Left lung (tissue), 4 donors: ENCODE measurements at regions not wholly inside any gene's neighbourhood (a gene's known extent, or its start where the extent isn't known, plus 50 kb on each side); places are given as distances from the start of the nearest gene placed in this dataset.

Experiments used
- ATAC-seq: fragments of 200-7000 bp; cut with Tn5 transposase; one replicate; pipeline ENCODE4 v1.9.1; 2020; ENCODE audit warnings: moderate library complexity
- DNase-seq, 4 donors: peaks; one replicate each; pipeline ENCODE4 v3.0.0-alpha.2; 2013 to 2020
- H3K27ac ChIP-seq, 2 donors: fragments of 200-600 bp; sonication (generic) in 1 of 2; one replicate each; pipeline versions ENCODE4 v1.5.0 to v1.8.0; 2020 to 2021
- H3K27me3 ChIP-seq, 2 donors: fragments of 200-600 bp; sonication (generic) in 1 of 2; one replicate each; pipeline versions ENCODE4 v1.5.0 to v1.8.0; 2020 to 2021
- H3K36me3 ChIP-seq, 2 donors: fragments of 200-600 bp; sonication (generic) in 1 of 2; one replicate each; pipeline versions ENCODE4 v1.5.0 to v1.8.0; 2020 to 2021
- H3K4me1 ChIP-seq, 2 donors: fragments of 200-600 bp; one replicate each; pipeline ENCODE4 v1.8.0; 2021
- H3K4me3 ChIP-seq, 2 donors: fragments of 200-600 bp; sonication (generic) in 1 of 2; one replicate each; pipeline versions ENCODE4 v1.5.0 to v1.8.0; 2020 to 2021; ENCODE audit warnings: mild to moderate bottlenecking in 1 of 2
- H3K9me3 ChIP-seq, 2 donors: fragments of 200-600 bp; sonication (generic) in 1 of 2; one replicate each; pipeline versions ENCODE4 v1.5.0 to v1.8.0; 2020 to 2021
- intact Hi-C, 2 donors: fragments of 100-400 bp; cut with DNase I; formaldehyde crosslinking; loops; one replicate each; pipeline versions ENCODE4 v1.11.2 to v1.14.2; 2022
- TF ChIP-seq, protein P1 (sequence below), 2 donors: fragments of 200-600 bp; sonication (generic) in 1 of 2; IDR thresholded peaks; one replicate each; pipeline versions ENCODE4 v1.5.0 to v1.8.0; 2021; ENCODE audit warnings: antibody characterized with exemption in 2 of 2
- donor health status: DM: no; HTN: yes; CAD: no.
- donor health status: DM: no; HTN: no; CAD: no.

DNA sequence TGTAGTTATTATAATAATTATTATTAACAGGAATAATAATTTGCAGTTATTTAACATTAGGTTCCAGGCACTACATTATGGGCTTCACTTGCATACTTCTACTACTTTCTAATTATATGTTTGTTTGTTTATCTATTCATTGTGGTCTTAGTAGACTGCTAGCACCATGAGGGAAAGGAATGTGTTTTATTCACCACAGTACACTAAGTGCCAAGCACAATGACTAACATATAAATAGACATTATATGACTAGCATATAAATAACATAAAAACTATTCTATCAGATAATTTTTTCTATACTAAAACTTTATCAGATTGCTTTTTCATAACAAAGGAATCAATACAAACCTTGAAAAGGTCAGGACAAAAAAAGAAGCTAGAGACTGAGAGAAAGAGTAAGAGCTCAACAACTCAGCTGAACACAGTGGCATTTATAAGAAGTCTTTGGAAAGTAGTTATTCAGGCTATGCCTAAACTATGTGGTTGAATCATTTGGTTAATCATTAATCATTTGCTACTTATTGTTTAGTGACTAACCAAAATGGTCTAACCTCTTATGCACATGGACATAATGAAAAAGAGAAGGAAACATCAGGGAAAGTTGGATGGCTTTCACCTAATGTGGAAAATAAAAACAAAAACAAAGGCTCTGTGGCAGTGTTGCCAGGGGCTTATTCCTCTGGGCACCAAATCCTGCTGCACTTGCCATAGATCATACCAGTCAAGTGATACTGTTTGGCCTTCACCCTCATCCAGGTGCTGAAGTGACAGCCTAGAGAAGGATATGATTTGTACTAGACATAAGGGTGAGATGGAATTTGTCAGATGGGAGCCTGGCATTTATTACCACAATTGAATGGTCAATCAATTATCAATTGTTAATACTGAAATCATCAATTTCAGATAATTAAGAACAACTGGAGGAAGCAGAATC, 174.9 kb downstream of the ETAA1 start:
- peak overlapping the region in 1 of 2 donors; percentile 37 for H3K27ac ChIP-seq
- no peak for DNase-seq
- intact Hi-C loops = no loop called here
- ATAC-seq = peak; percentile 85
- no peak overlapping the region for H3K4me3 ChIP-seq
- peaks cover 0 to 3% of the 10 kb centered on the region in 2 donors for H3K9me3 ChIP-seq
- H3K4me1 ChIP-seq = no peaks in the 10 kb centered on the region
- no peaks in the 10 kb centered on the region for H3K36me3 ChIP-seq
- no peaks in the 10 kb centered on the region for H3K27me3 ChIP-seq
- TF ChIP-seq, protein P1, sequence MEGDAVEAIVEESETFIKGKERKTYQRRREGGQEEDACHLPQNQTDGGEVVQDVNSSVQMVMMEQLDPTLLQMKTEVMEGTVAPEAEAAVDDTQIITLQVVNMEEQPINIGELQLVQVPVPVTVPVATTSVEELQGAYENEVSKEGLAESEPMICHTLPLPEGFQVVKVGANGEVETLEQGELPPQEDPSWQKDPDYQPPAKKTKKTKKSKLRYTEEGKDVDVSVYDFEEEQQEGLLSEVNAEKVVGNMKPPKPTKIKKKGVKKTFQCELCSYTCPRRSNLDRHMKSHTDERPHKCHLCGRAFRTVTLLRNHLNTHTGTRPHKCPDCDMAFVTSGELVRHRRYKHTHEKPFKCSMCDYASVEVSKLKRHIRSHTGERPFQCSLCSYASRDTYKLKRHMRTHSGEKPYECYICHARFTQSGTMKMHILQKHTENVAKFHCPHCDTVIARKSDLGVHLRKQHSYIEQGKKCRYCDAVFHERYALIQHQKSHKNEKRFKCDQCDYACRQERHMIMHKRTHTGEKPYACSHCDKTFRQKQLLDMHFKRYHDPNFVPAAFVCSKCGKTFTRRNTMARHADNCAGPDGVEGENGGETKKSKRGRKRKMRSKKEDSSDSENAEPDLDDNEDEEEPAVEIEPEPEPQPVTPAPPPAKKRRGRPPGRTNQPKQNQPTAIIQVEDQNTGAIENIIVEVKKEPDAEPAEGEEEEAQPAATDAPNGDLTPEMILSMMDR (IDR thresholded peaks at IDR 0.05) = no peak

GRCh38 chr2:67572721-67573435, 175.7 kb downstream of the ETAA1 start:
- H3K27ac ChIP-seq = no peak overlapping the region
- DNase-seq = no peak
- peaks cover 0 to 3% of the 10 kb centered on the region in 2 donors for H3K9me3 ChIP-seq
- no peaks in the 10 kb centered on the region for H3K36me3 ChIP-seq
- TF ChIP-seq, protein P1 (IDR thresholded peaks at IDR 0.05) = no peak
- H3K4me1 ChIP-seq = no peaks in the 10 kb centered on the region
- no peaks in the 10 kb centered on the region for H3K27me3 ChIP-seq
- intact Hi-C loops = no loop called here
- H3K4me3 ChIP-seq = no peak overlapping the region
- ATAC-seq = no peak

- no peaks in the 10 kb centered on the region for H3K36me3 ChIP-seq
- ATAC-seq (no peak), DNase-seq (no peak)
- intact Hi-C loops = no loop called here
- H3K27ac ChIP-seq = no peak overlapping the region
- H3K9me3 ChIP-seq = peaks cover 0 to 3% of the 10 kb centered on the region in 2 donors
- no peaks in the 10 kb centered on the region for H3K27me3 ChIP-seq
- H3K4me1 ChIP-seq = no peaks in the 10 kb centered on the region
- TF ChIP-seq, protein P1 (IDR thresholded peaks at IDR 0.05) = no peak
- no peak overlapping the region for H3K4me3 ChIP-seq
These were observed 177.1 kb downstream of the ETAA1 start for GRCh38 chr2:67574230-67574629.

GRCh38 chr2:67576226-67576625, 179.1 kb downstream of the ETAA1 start:
- DNase-seq (no peak), ATAC-seq (no peak)
- TF ChIP-seq, protein P1 (IDR thresholded peaks at IDR 0.05) = no peak

DNA sequence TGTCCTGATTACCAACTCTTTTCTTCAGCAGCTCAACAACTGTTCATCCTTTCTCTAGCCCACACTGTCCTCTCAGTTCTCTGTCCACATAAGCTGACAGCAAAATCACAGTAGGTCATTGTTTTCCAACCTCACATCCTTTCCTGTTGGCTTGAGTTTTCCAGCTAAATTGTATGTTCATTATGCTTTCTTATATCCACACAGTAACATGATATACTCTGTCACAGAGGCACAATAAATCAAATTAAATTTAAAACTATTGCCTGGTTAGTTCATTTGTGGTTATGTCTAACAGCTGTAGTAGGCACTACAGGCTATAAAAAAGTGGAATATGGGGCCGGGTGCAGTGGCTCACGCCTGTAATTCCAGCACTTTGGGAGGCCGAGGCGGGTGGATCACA, 179.9 kb downstream of the ETAA1 start:
- no peaks in the 10 kb centered on the region for H3K27me3 ChIP-seq
- TF ChIP-seq, protein P1 (IDR thresholded peaks at IDR 0.05) = no peak
- no peaks in the 10 kb centered on the region for H3K4me1 ChIP-seq
- no peak for ATAC-seq
- DNase-seq = no peak
- no peaks in the 10 kb centered on the region for H3K36me3 ChIP-seq
- H3K9me3 ChIP-seq = peaks cover 0 to 8% of the 10 kb centered on the region in 2 donors
- no peak overlapping the region for H3K27ac ChIP-seq
- no peak overlapping the region for H3K4me3 ChIP-seq
- intact Hi-C loops = no loop called here

More at GRCh38 chr2:67576226-67576625, 179.1 kb downstream of the ETAA1 start:
- intact Hi-C loops = no loop called here
- Histone ChIP-seq H3K4me3 (no peak overlapping the region), H3K9me3 (peaks cover 0 to 3% of the 10 kb centered on the region in 2 donors), H3K4me1 (no peaks in the 10 kb centered on the region), H3K27me3 (no peaks in the 10 kb centered on the region), H3K36me3 (no peaks in the 10 kb centered on the region), H3K27ac (no peak overlapping the region)
